Activated CD8-positive, alpha-beta T cell treated with anti-CD3 and anti-CD28 coated beads for 36 hours (primary cell): ENCODE measurements at regions not wholly inside any gene's neighbourhood (a gene's known extent, or its start where the extent isn't known, plus 50 kb on each side); places are given as distances from the start of the nearest gene placed in this dataset.

Experiments used
- ATAC-seq: fragments of 200-7000 bp; cut with Tn5 transposase; one replicate; pipeline ENCODE4 v1.10.0; 2021; ENCODE audit warnings: mild to moderate bottlenecking, moderate library complexity
- CTCF ChIA-PET: fragments of 350-600 bp; sonication (Branson Sonifier 250); formaldehyde crosslinking; loops from one replicate; lab custom pipeline; 2021; ENCODE audit warnings: antibody characterized with exemption; lab: Charles Lee
- POLR2A ChIA-PET: fragments of 350-600 bp; sonication (Branson Sonifier 250); formaldehyde crosslinking; loops from one replicate; lab custom pipeline; 2021; ENCODE audit warnings: antibody characterized with exemption; lab: Charles Lee
- DNase-seq: peaks from one replicate; pipeline ENCODE4 v3.0.0-alpha.2; 2020
- H3K27ac Mint-ChIP-seq: one replicate; pipeline ENCODE4 v1.8.0; 2021; ENCODE audit warnings: mild to moderate bottlenecking, mixed read lengths
- H3K27me3 Mint-ChIP-seq: one replicate; pipeline ENCODE4 v1.8.0; 2021; ENCODE audit warnings: mixed read lengths
- H3K36me3 Mint-ChIP-seq: one replicate; pipeline ENCODE4 v1.8.0; 2021; ENCODE audit warnings: low read depth, mixed read lengths
- H3K4me1 Mint-ChIP-seq: one replicate; pipeline ENCODE4 v1.8.0; 2021; ENCODE audit warnings: low read depth, mixed read lengths
- H3K4me3 Mint-ChIP-seq: one replicate; pipeline ENCODE4 v1.8.0; 2021; ENCODE audit warnings: mild to moderate bottlenecking, moderate library complexity, mixed read lengths
- H3K9me3 Mint-ChIP-seq: one replicate; pipeline ENCODE4 v1.8.0; 2021; ENCODE audit warnings: mixed read lengths
- CTCF ChIP-seq: fragments of 200-600 bp; IDR thresholded peaks from one replicate; pipeline ENCODE4 v1.8.0; 2022; ENCODE audit warnings: antibody characterized with exemption, mild to moderate bottlenecking
- intact Hi-C: fragments of 100-400 bp; cut with micrococcal nuclease; formaldehyde crosslinking; loops from one replicate; pipeline ENCODE4 v1.10.0; 2022

GRCh38 chr14:54331516-54331915, 65.3 kb upstream of the CDKN3 start:
- Mint-ChIP-seq H3K27me3 (peaks cover 8% of the 10 kb centered on the region), H3K9me3 (no peaks in the 10 kb centered on the region), H3K27ac (no peak overlapping the region), H3K4me1 (no peaks in the 10 kb centered on the region), H3K36me3 (no peaks in the 10 kb centered on the region), H3K4me3 (no peak overlapping the region)
- ATAC-seq (no peak), DNase-seq (no peak)
- ChIA-PET POLR2A (no interaction called here), CTCF (interaction anchor here (1.2 kb wide), 1 partner anchor 16 kb away, joined by 6 read pairs; no protein-coding TSS in a partner anchor)
- no peak for TF ChIP-seq CTCF
- intact Hi-C loops = no loop called here

GRCh38 chr14:54332490-54332889, 64.3 kb upstream of the CDKN3 start:
- intact Hi-C loops = no loop called here
- ChIA-PET POLR2A (no interaction called here), CTCF (interaction anchor here (1.2 kb wide), 1 partner anchor 15 kb away, joined by 6 read pairs; no protein-coding TSS in a partner anchor)
- no peak for DNase-seq
- Mint-ChIP-seq H3K27ac (no peak overlapping the region), H3K4me1 (no peaks in the 10 kb centered on the region), H3K4me3 (no peak overlapping the region), H3K36me3 (no peaks in the 10 kb centered on the region), H3K9me3 (no peaks in the 10 kb centered on the region), H3K27me3 (peaks cover 11% of the 10 kb centered on the region)
- no peak for ATAC-seq
- no peak for TF ChIP-seq CTCF

- DNase-seq (no peak), ATAC-seq (no peak)
- Mint-ChIP-seq H3K27ac (no peak overlapping the region), H3K27me3 (peaks cover 9% of the 10 kb centered on the region), H3K4me1 (no peaks in the 10 kb centered on the region), H3K36me3 (no peaks in the 10 kb centered on the region), H3K9me3 (no peaks in the 10 kb centered on the region), H3K4me3 (no peak overlapping the region)
- ChIA-PET CTCF (interaction anchor here (1.7 kb wide), 1 partner anchor 14 kb away, joined by 7 read pairs; no protein-coding TSS in a partner anchor), POLR2A (no interaction called here)
- intact Hi-C loops = no loop called here
- TF ChIP-seq CTCF = no peak
Measured at GRCh38 chr14:54333511-54333910, 63.3 kb upstream of the CDKN3 start.

- intact Hi-C loops = no loop called here
Measured at GRCh38 chr14:54335569-54336155, 61.1 kb upstream of the CDKN3 start.

More at GRCh38 chr14:54335569-54336155, 61.1 kb upstream of the CDKN3 start:
- no peak overlapping the region for H3K27ac Mint-ChIP-seq
- H3K4me3 Mint-ChIP-seq = no peak overlapping the region
- TF ChIP-seq CTCF = no peak
- H3K9me3 Mint-ChIP-seq = no peaks in the 10 kb centered on the region
- ATAC-seq (no peak), DNase-seq (no peak)
- H3K27me3 Mint-ChIP-seq = peaks cover 8% of the 10 kb centered on the region
- ChIA-PET POLR2A (no interaction called here), CTCF (no interaction called here)
- no peaks in the 10 kb centered on the region for H3K4me1 Mint-ChIP-seq
- H3K36me3 Mint-ChIP-seq = no peaks in the 10 kb centered on the region
